SU-DHL-6 (cell line): ENCODE measurements at regions not wholly inside any gene's neighbourhood (a gene's known extent, or its start where the extent isn't known, plus 50 kb on each side); places are given as distances from the start of the nearest gene placed in this dataset.

Experiments
- CTCF ChIP-seq: fragments of 200-600 bp; sonication (generic); IDR thresholded peaks from one replicate; pipeline ENCODE4 v1.5.1; 2017; ENCODE audit warnings: antibody characterized with exemption, mild to moderate bottlenecking, low read length, moderate library complexity; ENCODE audit not compliant: insufficient read depth, poor library complexity, severe bottlenecking
- EZH2phosphoT487 ChIP-seq: fragments of 200-600 bp; sonication (generic), shearing (Covaris generic); conservative IDR thresholded peaks from 2 replicates; pipeline ENCODE4 v1.6.1; 2018; ENCODE audit warnings: mild to moderate bottlenecking, antibody characterized with exemption, low read length, moderate library complexity, mixed read lengths

GRCh38 chr17:21524211-21524591 is 148.0 kb downstream of the KCNJ12 start:
- no peak for TF ChIP-seq CTCF
- no peak for TF ChIP-seq EZH2phosphoT487
